ENCODE measurements at regions not wholly inside any gene's neighbourhood (a gene's known extent, or its start where the extent isn't known, plus 50 kb on each side); places are given as distances from the start of the nearest gene placed in this dataset.

DNA sequence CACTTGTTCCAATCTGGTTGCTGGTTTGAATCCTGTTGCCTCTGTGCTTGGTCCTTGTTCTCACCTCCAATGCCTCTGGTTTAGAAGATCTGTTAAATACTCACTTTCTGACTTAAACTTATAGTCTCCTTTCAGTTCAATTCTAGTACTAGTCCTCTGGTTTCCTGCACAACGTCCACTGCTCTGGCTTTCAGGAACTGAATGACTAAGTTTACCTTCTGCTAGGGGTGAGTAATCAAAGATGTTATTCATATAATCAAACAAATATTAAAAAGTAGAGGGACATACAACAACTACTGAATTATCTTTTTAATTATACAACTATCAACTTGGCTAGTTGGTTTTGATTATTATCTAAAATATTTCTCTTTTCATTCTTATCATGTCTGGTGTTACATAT, 496.4 kb upstream of the TOM1L1 start:
- TF ChIP-seq, protein P1, sequence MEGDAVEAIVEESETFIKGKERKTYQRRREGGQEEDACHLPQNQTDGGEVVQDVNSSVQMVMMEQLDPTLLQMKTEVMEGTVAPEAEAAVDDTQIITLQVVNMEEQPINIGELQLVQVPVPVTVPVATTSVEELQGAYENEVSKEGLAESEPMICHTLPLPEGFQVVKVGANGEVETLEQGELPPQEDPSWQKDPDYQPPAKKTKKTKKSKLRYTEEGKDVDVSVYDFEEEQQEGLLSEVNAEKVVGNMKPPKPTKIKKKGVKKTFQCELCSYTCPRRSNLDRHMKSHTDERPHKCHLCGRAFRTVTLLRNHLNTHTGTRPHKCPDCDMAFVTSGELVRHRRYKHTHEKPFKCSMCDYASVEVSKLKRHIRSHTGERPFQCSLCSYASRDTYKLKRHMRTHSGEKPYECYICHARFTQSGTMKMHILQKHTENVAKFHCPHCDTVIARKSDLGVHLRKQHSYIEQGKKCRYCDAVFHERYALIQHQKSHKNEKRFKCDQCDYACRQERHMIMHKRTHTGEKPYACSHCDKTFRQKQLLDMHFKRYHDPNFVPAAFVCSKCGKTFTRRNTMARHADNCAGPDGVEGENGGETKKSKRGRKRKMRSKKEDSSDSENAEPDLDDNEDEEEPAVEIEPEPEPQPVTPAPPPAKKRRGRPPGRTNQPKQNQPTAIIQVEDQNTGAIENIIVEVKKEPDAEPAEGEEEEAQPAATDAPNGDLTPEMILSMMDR (IDR thresholded peaks at IDR 0.05), result no peak
- no peak for TF ChIP-seq POLR2A (IDR thresholded peaks at IDR 0.05)
